Kidney (tissue), 13 donors: ENCODE measurements at regions not wholly inside any gene's neighbourhood (a gene's known extent, or its start where the extent isn't known, plus 50 kb on each side); places are given as distances from the start of the nearest gene placed in this dataset.

ENCODE experiments used
- DNase-seq, 5 donors: peaks; one replicate each; pipeline ENCODE4 v3.0.0-alpha.2; 2013 to 2020
- FAIRE-seq: peaks from 2 replicates; lab custom pipeline; 2012; peaks lifted over from hg19 to GRCh38; lab: Jason Lieb, UNC
- H3K27ac ChIP-seq, 2 donors: one replicate each; pipeline ENCODE4 v1.7.0; 2013; ENCODE audit warnings: low read depth in 2 of 2, low read length in 2 of 2, inconsistent platforms in 1 of 2
- H3K27me3 ChIP-seq: one replicate; pipeline ENCODE4 v1.7.1; 2013; ENCODE audit warnings: low read length, inconsistent platforms; ENCODE audit not compliant: control insufficient read depth, insufficient read depth
- H3K36me3 ChIP-seq, 3 donors: one replicate each; pipeline versions ENCODE4 v1.7.0 to v1.7.1; 2013; ENCODE audit warnings: low read length in 3 of 3, control low read depth in 1 of 3, inconsistent platforms in 1 of 3; ENCODE audit not compliant: insufficient read depth in 3 of 3, control insufficient read depth in 2 of 3
- H3K4me1 ChIP-seq, 3 donors: one replicate each; pipeline versions ENCODE4 v1.7.0 to v1.7.1; 2013; ENCODE audit warnings: low read length in 3 of 3, inconsistent platforms in 1 of 3, low read depth in 1 of 3; ENCODE audit not compliant: control insufficient read depth in 2 of 3, insufficient read depth in 2 of 3
- H3K4me3 ChIP-seq, 3 donors: one replicate each; pipeline versions ENCODE4 v1.7.0 to v1.8.1; 2013; ENCODE audit warnings: low read length in 3 of 3, control low read depth in 1 of 3, inconsistent platforms in 1 of 3
- H3K9ac ChIP-seq, 3 donors: one replicate each; pipeline versions ENCODE4 v1.7.0 to v1.7.1; 2013; ENCODE audit warnings: low read length in 3 of 3, control low read depth in 1 of 3, inconsistent platforms in 1 of 3
- H3K9me3 ChIP-seq, 3 donors: one replicate each; pipeline versions ENCODE4 v1.7.0 to v1.7.1; 2013; ENCODE audit warnings: low read length in 3 of 3, control low read depth in 1 of 3, inconsistent platforms in 1 of 3; ENCODE audit not compliant: control insufficient read depth in 2 of 3, insufficient read depth in 1 of 3
- intact Hi-C: fragments of 100-400 bp; cut with DNase I; formaldehyde crosslinking; loops from one replicate; pipeline ENCODE4 v1.11.1; 2022
- TF ChIP-seq, protein P1 (sequence below): IDR thresholded peaks from 3 replicates; pipeline ENCODE4 v1.5.1; 2012; ENCODE audit warnings: mild to moderate bottlenecking, moderate library complexity, borderline replicate concordance; ENCODE audit not compliant: insufficient read depth; ENCODE audit errors: extremely low read depth
- donor health status: control.
- donor health status: control.
- donor health status: control.
- donor health status: control.
- donor health status: control.
- donor health status: DM: yes; HTN: yes; CAD: no.
- donor health status: Normal renal cell carcinoma (clear cell type).

DNA sequence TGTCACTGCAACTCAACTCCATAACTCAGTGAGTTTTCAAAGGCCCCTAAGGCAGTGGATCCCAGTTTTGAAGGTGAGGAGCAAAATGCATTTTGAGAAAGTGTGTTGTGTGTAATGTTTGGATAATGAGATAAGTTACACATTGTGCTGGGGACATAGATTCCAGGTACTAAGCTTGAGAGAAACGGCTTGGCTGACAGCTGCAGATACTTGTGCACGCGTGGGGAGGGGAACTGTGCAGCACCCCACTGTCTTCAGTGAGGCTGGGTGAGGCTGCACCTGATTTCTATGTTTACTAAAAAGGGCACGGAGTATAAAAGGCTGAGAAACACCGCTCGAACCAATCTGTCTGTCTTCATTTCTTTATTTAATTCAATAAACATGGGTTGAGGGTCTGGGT lies 254.0 kb upstream of the COPS8 start:
- TF ChIP-seq, protein P1, sequence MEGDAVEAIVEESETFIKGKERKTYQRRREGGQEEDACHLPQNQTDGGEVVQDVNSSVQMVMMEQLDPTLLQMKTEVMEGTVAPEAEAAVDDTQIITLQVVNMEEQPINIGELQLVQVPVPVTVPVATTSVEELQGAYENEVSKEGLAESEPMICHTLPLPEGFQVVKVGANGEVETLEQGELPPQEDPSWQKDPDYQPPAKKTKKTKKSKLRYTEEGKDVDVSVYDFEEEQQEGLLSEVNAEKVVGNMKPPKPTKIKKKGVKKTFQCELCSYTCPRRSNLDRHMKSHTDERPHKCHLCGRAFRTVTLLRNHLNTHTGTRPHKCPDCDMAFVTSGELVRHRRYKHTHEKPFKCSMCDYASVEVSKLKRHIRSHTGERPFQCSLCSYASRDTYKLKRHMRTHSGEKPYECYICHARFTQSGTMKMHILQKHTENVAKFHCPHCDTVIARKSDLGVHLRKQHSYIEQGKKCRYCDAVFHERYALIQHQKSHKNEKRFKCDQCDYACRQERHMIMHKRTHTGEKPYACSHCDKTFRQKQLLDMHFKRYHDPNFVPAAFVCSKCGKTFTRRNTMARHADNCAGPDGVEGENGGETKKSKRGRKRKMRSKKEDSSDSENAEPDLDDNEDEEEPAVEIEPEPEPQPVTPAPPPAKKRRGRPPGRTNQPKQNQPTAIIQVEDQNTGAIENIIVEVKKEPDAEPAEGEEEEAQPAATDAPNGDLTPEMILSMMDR: no peak
- Histone ChIP-seq H3K36me3 (no peaks in the 10 kb centered on the region), H3K27me3 (no peaks in the 10 kb centered on the region), H3K9ac (no peak overlapping the region), H3K27ac (no peak overlapping the region), H3K4me3 (no peak overlapping the region), H3K4me1 (peaks cover 0 to 4% (median 3%) of the 10 kb centered on the region in 3 donors), H3K9me3 (no peaks in the 10 kb centered on the region)
- DNase-seq: no peak
- intact Hi-C loops: no loop called here
- no peak for FAIRE-seq

DNA sequence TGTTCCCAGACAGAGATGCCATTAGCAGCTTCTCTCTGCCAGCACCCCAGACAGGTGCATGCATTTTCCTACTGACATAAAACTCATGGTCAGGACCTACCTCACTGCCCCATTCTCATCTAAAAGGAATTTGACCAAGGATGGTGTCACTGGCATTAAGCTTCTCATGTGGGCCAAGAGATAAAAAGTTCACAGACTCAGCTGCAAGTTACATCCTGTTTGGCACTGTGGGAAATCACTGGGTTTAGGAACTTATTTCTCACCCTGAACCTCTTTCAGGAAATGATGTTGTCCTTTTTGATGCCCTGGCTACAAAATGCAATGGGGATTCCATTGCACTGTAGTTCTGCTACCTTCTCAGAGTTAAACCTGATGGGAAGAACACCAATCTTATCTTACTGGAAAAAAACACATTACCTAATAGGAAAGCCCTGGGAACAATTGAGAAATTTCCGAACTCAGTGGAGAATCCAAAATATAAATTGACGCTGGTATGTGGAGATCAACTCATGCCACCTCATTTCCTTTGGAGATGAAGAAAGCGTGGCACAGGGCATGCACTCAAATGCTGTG lies 252.1 kb upstream of the COPS8 start:
- Histone ChIP-seq H3K27me3 (no peaks in the 10 kb centered on the region), H3K9ac (no peak overlapping the region), H3K4me1 (peaks cover 0 to 4% (median 3%) of the 10 kb centered on the region in 3 donors), H3K4me3 (no peak overlapping the region), H3K36me3 (no peaks in the 10 kb centered on the region), H3K27ac (no peak overlapping the region), H3K9me3 (no peaks in the 10 kb centered on the region)
- FAIRE-seq (no peak), DNase-seq (no peak)
- TF ChIP-seq, protein P1: no peak
- intact Hi-C loops: no loop called here

DNA sequence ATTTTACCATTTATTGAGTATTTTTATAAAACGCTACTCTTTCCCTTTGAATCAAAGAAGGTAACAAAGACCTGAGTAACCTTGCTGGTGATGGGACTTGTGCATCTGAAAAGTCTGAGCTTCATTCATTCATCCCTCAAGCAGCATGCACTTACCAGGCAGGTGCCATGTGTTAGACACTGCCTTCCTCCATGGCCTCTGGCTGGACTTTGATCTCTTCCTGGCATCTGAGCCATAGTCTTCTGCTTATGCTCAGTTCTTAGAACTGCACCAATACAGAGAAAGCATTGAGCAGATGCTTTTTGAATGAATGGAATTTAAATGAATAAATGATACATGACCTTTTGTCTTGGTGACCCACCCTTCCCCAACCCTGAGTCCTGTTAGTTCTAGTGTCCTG lies 251.4 kb upstream of the COPS8 start:
- peaks cover 0 to 4% (median 0%) of the 10 kb centered on the region in 3 donors for H3K4me1 ChIP-seq
- TF ChIP-seq, protein P1: no peak
- H3K27me3 ChIP-seq: no peaks in the 10 kb centered on the region
- intact Hi-C loops: no loop called here
- H3K27ac ChIP-seq: no peak overlapping the region
- no peak overlapping the region for H3K4me3 ChIP-seq
- no peaks in the 10 kb centered on the region for H3K9me3 ChIP-seq
- DNase-seq (no peak), FAIRE-seq (no peak)
- no peak overlapping the region for H3K9ac ChIP-seq
- no peaks in the 10 kb centered on the region for H3K36me3 ChIP-seq
